ENCODE measurements at regions not wholly inside any gene's neighbourhood (a gene's known extent, or its start where the extent isn't known, plus 50 kb on each side); places are given as distances from the start of the nearest gene placed in this dataset.

GRCh38 chr3:135755330-135756105 is 210.0 kb upstream of the PPP2R3A start:
- no peak for ATAC-seq (ENCODE audit: insufficient number of reproducible peaks, low FRiP score, low read depth)
- no peaks in the 10 kb centered on the region for H3K4me1 ChIP-seq (ENCODE audit: control insufficient read depth in 1 of 2, low read depth in 2 of 2)
- TF ChIP-seq, protein P1, sequence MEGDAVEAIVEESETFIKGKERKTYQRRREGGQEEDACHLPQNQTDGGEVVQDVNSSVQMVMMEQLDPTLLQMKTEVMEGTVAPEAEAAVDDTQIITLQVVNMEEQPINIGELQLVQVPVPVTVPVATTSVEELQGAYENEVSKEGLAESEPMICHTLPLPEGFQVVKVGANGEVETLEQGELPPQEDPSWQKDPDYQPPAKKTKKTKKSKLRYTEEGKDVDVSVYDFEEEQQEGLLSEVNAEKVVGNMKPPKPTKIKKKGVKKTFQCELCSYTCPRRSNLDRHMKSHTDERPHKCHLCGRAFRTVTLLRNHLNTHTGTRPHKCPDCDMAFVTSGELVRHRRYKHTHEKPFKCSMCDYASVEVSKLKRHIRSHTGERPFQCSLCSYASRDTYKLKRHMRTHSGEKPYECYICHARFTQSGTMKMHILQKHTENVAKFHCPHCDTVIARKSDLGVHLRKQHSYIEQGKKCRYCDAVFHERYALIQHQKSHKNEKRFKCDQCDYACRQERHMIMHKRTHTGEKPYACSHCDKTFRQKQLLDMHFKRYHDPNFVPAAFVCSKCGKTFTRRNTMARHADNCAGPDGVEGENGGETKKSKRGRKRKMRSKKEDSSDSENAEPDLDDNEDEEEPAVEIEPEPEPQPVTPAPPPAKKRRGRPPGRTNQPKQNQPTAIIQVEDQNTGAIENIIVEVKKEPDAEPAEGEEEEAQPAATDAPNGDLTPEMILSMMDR (IDR thresholded peaks at IDR 0.05): no peak
- no peak overlapping the region for H3K27ac ChIP-seq
- no peaks in the 10 kb centered on the region for H3K9me3 ChIP-seq
- no peaks in the 10 kb centered on the region for H3K36me3 ChIP-seq
- no peaks in the 10 kb centered on the region for H3K27me3 ChIP-seq (replicated peaks; ENCODE audit: insufficient read depth)
- no peak overlapping the region for H3K4me3 ChIP-seq
- DNase-seq (ENCODE audit: low spot score): no peak

GRCh38 chr3:135756106-135756668 is 209.3 kb upstream of the PPP2R3A start:
- H3K4me1 ChIP-seq (ENCODE audit: control insufficient read depth in 1 of 2, low read depth in 2 of 2): no peaks in the 10 kb centered on the region
- no peaks in the 10 kb centered on the region for H3K27me3 ChIP-seq (replicated peaks; ENCODE audit: insufficient read depth)
- H3K36me3 ChIP-seq: no peaks in the 10 kb centered on the region
- DNase-seq (ENCODE audit: low spot score) (no peak), ATAC-seq (ENCODE audit: insufficient number of reproducible peaks, low FRiP score, low read depth) (no peak)
- no peaks in the 10 kb centered on the region for H3K9me3 ChIP-seq
- H3K4me3 ChIP-seq: no peak overlapping the region
- TF ChIP-seq, protein P1 (IDR thresholded peaks at IDR 0.05): no peak
- no peak overlapping the region for H3K27ac ChIP-seq

- Histone ChIP-seq H3K4me1 (ENCODE audit: control insufficient read depth in 1 of 2, low read depth in 2 of 2) (no peaks in the 10 kb centered on the region), H3K9me3 (no peaks in the 10 kb centered on the region), H3K36me3 (no peaks in the 10 kb centered on the region), H3K4me3 (no peak overlapping the region), H3K27ac (no peak overlapping the region), H3K27me3 (replicated peaks; ENCODE audit: insufficient read depth) (no peaks in the 10 kb centered on the region)
- TF ChIP-seq, protein P1 (IDR thresholded peaks at IDR 0.05): no peak
- no peak for ATAC-seq (ENCODE audit: insufficient number of reproducible peaks, low FRiP score, low read depth)
- no peak for DNase-seq (ENCODE audit: low spot score)
These were observed 208.1 kb upstream of the PPP2R3A start for GRCh38 chr3:135757421-135757820.

DNA sequence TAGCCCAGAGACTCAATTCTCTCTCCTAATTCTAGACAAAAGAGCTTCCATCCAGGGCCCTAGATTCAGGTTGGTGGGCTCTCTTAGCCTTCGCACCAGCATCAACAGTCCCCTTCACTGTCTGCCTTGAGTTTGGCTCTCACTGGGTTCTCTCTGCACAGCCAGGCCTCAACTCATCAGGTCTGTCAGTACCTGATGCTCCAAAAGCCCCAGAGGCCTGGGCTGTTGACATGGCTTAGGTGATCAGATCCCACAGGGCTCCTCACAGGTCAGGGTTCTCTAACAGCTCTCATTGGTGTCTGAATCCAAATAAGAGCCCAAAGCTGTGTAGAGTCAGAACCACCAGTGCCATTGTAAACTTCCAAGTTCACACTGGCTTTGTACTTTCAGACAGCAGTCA is 206.6 kb upstream of the PPP2R3A start:
- ATAC-seq (ENCODE audit: insufficient number of reproducible peaks, low FRiP score, low read depth) (no peak), DNase-seq (ENCODE audit: low spot score) (no peak)
- no peak overlapping the region for H3K27ac ChIP-seq
- H3K9me3 ChIP-seq: no peaks in the 10 kb centered on the region
- H3K4me1 ChIP-seq (ENCODE audit: control insufficient read depth in 1 of 2, low read depth in 2 of 2): no peaks in the 10 kb centered on the region
- no peaks in the 10 kb centered on the region for H3K36me3 ChIP-seq
- H3K27me3 ChIP-seq (replicated peaks; ENCODE audit: insufficient read depth): no peaks in the 10 kb centered on the region
- H3K4me3 ChIP-seq: no peak overlapping the region
- TF ChIP-seq, protein P1 (IDR thresholded peaks at IDR 0.05): no peak

DNA sequence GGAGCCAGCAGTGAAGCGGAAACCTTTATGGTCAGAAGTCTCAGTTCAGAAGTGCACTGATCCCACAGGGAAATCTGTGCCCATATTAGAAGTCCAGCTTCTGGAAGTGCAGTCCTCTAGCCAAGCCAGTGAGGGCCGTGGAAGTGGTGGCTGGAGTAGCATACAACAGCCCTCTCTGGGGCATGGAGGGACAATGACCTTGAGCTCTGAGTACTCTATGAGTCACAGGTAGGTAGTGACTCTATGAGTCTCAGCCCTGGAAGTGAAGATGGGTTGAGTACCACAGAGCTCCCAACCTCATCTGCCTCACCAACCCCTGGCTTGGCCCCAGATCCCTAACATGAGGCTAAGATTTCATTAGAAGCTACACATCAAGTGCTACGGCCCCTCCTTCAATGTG is 205.9 kb upstream of the PPP2R3A start:
- Histone ChIP-seq H3K27ac (no peak overlapping the region), H3K9me3 (no peaks in the 10 kb centered on the region), H3K4me3 (no peak overlapping the region), H3K4me1 (ENCODE audit: control insufficient read depth in 1 of 2, low read depth in 2 of 2) (no peaks in the 10 kb centered on the region), H3K36me3 (no peaks in the 10 kb centered on the region), H3K27me3 (replicated peaks; ENCODE audit: insufficient read depth) (no peaks in the 10 kb centered on the region)
- DNase-seq (ENCODE audit: low spot score) (no peak), ATAC-seq (ENCODE audit: insufficient number of reproducible peaks, low FRiP score, low read depth) (no peak)
- TF ChIP-seq, protein P1 (IDR thresholded peaks at IDR 0.05): no peak
